OCI-LY7 (cell line): ENCODE measurements at regions not wholly inside any gene's neighbourhood (a gene's known extent, or its start where the extent isn't known, plus 50 kb on each side); places are given as distances from the start of the nearest gene placed in this dataset.

Source experiments
- BruUV-seq: library from RNA; stranded (reverse); fragments of 400-500 nt; replicated peaks from 2 replicates; lab custom pipeline; 2021; lab: Mats Ljungman, UMichigan
- CTCF ChIA-PET: fragments of 300-600 bp; sonication (Branson Sonifier 250); formaldehyde crosslinking; loops from one replicate; lab custom pipeline; 2022; ENCODE audit warnings: antibody characterized with exemption; ENCODE audit not compliant: unreplicated experiment; lab: Charles Lee
- POLR2A ChIA-PET: fragments of 300-600 bp; sonication (Branson Sonifier 250); formaldehyde crosslinking; loops from one replicate; lab custom pipeline; 2022; ENCODE audit warnings: antibody characterized with exemption; lab: Charles Lee
- DNase-seq: peaks from one replicate; pipeline ENCODE4 v3.0.0-alpha.2; 2015; ENCODE audit warnings: low spot score
- H2AFZ ChIP-seq: fragments of 200-600 bp; sonication (generic), shearing (Covaris generic); 2 replicates; pipeline ENCODE4 v1.6.1; 2014; ENCODE audit warnings: mild to moderate bottlenecking, antibody characterized with exemption, low read length, moderate library complexity
- H3K27ac ChIP-seq: fragments of 200-600 bp; sonication (generic); 2 replicates; pipeline ENCODE4 v1.5.1; 2014; ENCODE audit warnings: mixed run types, low read depth, mild to moderate bottlenecking, moderate library complexity, low read length, inconsistent platforms; ENCODE audit not compliant: poor library complexity, severe bottlenecking
- H3K36me3 ChIP-seq: fragments of 200-600 bp; sonication (generic); 2 replicates; pipeline ENCODE4 v1.6.1; 2014; ENCODE audit warnings: mild to moderate bottlenecking, antibody characterized with exemption, low read length, moderate library complexity, mixed read lengths; ENCODE audit not compliant: insufficient read depth
- H3K4me1 ChIP-seq: fragments of 200-600 bp; sonication (generic); 2 replicates; pipeline ENCODE4 v1.5.1; 2014; ENCODE audit warnings: mild to moderate bottlenecking, low read length; ENCODE audit not compliant: insufficient read depth, poor library complexity, severe bottlenecking
- H3K4me2 ChIP-seq: fragments of 200-600 bp; sonication (generic); 2 replicates; pipeline ENCODE4 v1.6.1; 2014; ENCODE audit warnings: mild to moderate bottlenecking, low read length
- H3K4me3 ChIP-seq: fragments of 200-600 bp; sonication (generic); 2 replicates; pipeline ENCODE4 v1.5.1; 2014; ENCODE audit warnings: mild to moderate bottlenecking, low read depth, low read length; ENCODE audit not compliant: poor library complexity, severe bottlenecking
- H3K79me2 ChIP-seq: fragments of 200-600 bp; sonication (generic); 2 replicates; pipeline ENCODE4 v1.6.1; 2016; ENCODE audit warnings: low read depth, mild to moderate bottlenecking, low read length, moderate library complexity, mixed read lengths; ENCODE audit not compliant: insufficient read depth
- H3K9me2 ChIP-seq: fragments of 200-600 bp; sonication (generic); 2 replicates; pipeline ENCODE4 v1.6.1; 2016; ENCODE audit warnings: mild to moderate bottlenecking, low read length, mixed read lengths; ENCODE audit not compliant: insufficient read depth
- H3K9me3 ChIP-seq: fragments of 200-600 bp; sonication (generic); 2 replicates; pipeline ENCODE4 v1.6.1; 2014; ENCODE audit warnings: mild to moderate bottlenecking, mixed run types, low read length, mixed read lengths
- H4K20me1 ChIP-seq: fragments of 200-600 bp; sonication (generic); 2 replicates; pipeline ENCODE4 v1.6.1; 2014; ENCODE audit warnings: mild to moderate bottlenecking, antibody characterized with exemption, low read length, moderate library complexity, mixed read lengths; ENCODE audit not compliant: insufficient read depth
- EZH2phosphoT487 ChIP-seq: fragments of 200-600 bp; sonication (generic); IDR thresholded peaks from 2 replicates; pipeline ENCODE4 v1.6.1; 2018; ENCODE audit warnings: low read depth, borderline replicate concordance, mild to moderate bottlenecking, mixed run types, antibody characterized with exemption, low read length, moderate library complexity, mixed read lengths
- intact Hi-C: fragments of 100-400 bp; cut with micrococcal nuclease; formaldehyde crosslinking; loops from one replicate; pipeline ENCODE4 v1.10.0; 2022; ENCODE audit not compliant: unreplicated experiment
- TF ChIP-seq, protein P1 (sequence below): fragments of 200-600 bp; sonication (generic); conservative IDR thresholded peaks from 2 replicates; pipeline ENCODE4 v1.5.1; 2014; ENCODE audit warnings: mild to moderate bottlenecking, antibody characterized with exemption, low read length, moderate library complexity, mixed read lengths

DNA sequence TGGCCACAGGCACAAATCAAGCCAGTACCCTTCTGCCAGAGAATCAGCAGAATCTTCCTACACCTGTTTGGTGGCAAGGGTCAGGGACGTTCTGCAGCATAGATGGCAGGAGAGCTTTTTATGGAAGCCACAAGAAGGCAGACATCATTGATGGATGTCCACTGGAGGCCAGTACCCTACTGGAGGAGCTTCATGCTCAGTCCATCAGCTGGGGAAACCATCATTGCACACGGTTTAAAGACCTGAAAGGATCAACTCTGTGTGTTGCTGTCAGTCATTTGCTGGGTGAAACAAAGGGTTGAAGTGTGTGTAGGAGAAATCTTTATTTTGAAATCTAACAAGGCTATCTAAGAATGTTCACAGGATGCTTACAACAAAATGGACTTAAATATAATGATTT lies 158.9 kb upstream of the SASH1 start:
- no peaks in the 10 kb centered on the region for H3K9me3 ChIP-seq
- POLR2A ChIA-PET = no interaction called here
- intact Hi-C loops = no loop called here
- no peak overlapping the region for H3K4me3 ChIP-seq
- H3K27ac ChIP-seq = no peak overlapping the region
- H3K79me2 ChIP-seq = no peaks in the 10 kb centered on the region
- TF ChIP-seq, protein P1, sequence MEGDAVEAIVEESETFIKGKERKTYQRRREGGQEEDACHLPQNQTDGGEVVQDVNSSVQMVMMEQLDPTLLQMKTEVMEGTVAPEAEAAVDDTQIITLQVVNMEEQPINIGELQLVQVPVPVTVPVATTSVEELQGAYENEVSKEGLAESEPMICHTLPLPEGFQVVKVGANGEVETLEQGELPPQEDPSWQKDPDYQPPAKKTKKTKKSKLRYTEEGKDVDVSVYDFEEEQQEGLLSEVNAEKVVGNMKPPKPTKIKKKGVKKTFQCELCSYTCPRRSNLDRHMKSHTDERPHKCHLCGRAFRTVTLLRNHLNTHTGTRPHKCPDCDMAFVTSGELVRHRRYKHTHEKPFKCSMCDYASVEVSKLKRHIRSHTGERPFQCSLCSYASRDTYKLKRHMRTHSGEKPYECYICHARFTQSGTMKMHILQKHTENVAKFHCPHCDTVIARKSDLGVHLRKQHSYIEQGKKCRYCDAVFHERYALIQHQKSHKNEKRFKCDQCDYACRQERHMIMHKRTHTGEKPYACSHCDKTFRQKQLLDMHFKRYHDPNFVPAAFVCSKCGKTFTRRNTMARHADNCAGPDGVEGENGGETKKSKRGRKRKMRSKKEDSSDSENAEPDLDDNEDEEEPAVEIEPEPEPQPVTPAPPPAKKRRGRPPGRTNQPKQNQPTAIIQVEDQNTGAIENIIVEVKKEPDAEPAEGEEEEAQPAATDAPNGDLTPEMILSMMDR = no peak
- TF ChIP-seq EZH2phosphoT487 = no peak
- H3K36me3 ChIP-seq = no peaks in the 10 kb centered on the region
- DNase-seq = no peak
- H3K4me2 ChIP-seq = no peak overlapping the region
- no peaks in the 10 kb centered on the region for H3K4me1 ChIP-seq
- no peak overlapping the region for H2AFZ ChIP-seq
- no TSS peak for BruUV-seq
- H3K9me2 ChIP-seq = no peaks in the 10 kb centered on the region
- no peaks in the 10 kb centered on the region for H4K20me1 ChIP-seq
- CTCF ChIA-PET = no interaction called here

DNA sequence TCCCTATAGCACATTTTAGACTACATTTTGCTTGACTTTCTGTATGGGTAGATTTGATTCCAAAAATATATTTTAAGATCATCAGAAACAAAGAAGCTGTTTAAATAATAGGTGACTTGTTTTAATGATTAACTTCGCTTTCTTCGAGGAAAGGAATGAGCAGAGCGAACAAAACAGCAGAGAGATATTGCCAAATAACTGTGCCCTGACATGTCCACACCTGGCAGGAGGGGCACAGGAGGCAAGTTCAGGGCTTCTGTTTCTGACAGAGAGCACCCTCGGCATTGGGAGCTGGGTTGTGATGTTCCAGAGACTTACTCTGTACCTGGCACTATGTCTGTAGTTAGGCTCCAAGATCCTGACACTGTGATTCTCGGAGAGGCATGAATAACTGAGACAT lies 155.7 kb upstream of the SASH1 start:
- Histone ChIP-seq H3K4me3 (no peak overlapping the region), H3K9me2 (no peaks in the 10 kb centered on the region), H3K27ac (no peak overlapping the region), H4K20me1 (no peaks in the 10 kb centered on the region), H3K4me2 (no peak overlapping the region), H2AFZ (no peak overlapping the region), H3K9me3 (no peaks in the 10 kb centered on the region), H3K4me1 (no peaks in the 10 kb centered on the region), H3K79me2 (no peaks in the 10 kb centered on the region), H3K36me3 (no peaks in the 10 kb centered on the region)
- intact Hi-C loops = no loop called here
- BruUV-seq = no TSS peak
- CTCF ChIA-PET = no interaction called here
- no peak for DNase-seq
- TF ChIP-seq, protein P1 = no peak
- TF ChIP-seq EZH2phosphoT487 = no peak
- POLR2A ChIA-PET = interaction anchor here (0.8 kb wide), 1 partner anchor 32 kb away, joined by 3 read pairs; no protein-coding TSS in a partner anchor

GRCh38 chr6:148192310-148192709 lies 150.3 kb upstream of the SASH1 start:
- Histone ChIP-seq H3K4me1 (no peaks in the 10 kb centered on the region), H3K9me3 (no peaks in the 10 kb centered on the region), H3K4me3 (no peak overlapping the region), H4K20me1 (no peaks in the 10 kb centered on the region), H3K9me2 (no peaks in the 10 kb centered on the region), H3K79me2 (no peaks in the 10 kb centered on the region), H2AFZ (no peak overlapping the region), H3K27ac (no peak overlapping the region), H3K4me2 (no peak overlapping the region), H3K36me3 (no peaks in the 10 kb centered on the region)
- no TSS peak for BruUV-seq
- POLR2A ChIA-PET = no interaction called here
- TF ChIP-seq EZH2phosphoT487 = no peak
- TF ChIP-seq, protein P1 = no peak
- intact Hi-C loops = no loop called here
- CTCF ChIA-PET = no interaction called here
- DNase-seq = no peak
